Activated naive CD4-positive, alpha-beta T cell treated with Interleukin-2 at 50 U/mL for 16 hours (primary cell): ENCODE measurements at regions not wholly inside any gene's neighbourhood (a gene's known extent, or its start where the extent isn't known, plus 50 kb on each side); places are given as distances from the start of the nearest gene placed in this dataset.
"Not testable (repeated sequence)": the region's sequence is repeated elsewhere in the genome, so short reads cannot be mapped to it uniquely, and the experiment has no call there.

Experiments
- DNase-seq: peaks from one replicate; pipeline ENCODE4 v3.0.0-alpha.2; 2020

- no peak for DNase-seq
These were observed 320.8 kb downstream of the ZNF536 start for GRCh38 chr19:30692879-30693503.

- DNase-seq = no peak
These were observed 320.1 kb downstream of the ZNF536 start for GRCh38 chr19:30692181-30692811.

GRCh38 chr19:30691819-30692166 lies 319.6 kb downstream of the ZNF536 start:
- DNase-seq = no peak

GRCh38 chr19:30690935-30691818 lies 319.0 kb downstream of the ZNF536 start:
- DNase-seq = no peak

GRCh38 chr19:30690525-30690924 lies 318.3 kb downstream of the ZNF536 start:
- no peak for DNase-seq

GRCh38 chr19:30689474-30689873 lies 317.3 kb downstream of the ZNF536 start:
- DNase-seq = no peak

- DNase-seq = no peak
These were observed 316.5 kb downstream of the ZNF536 start for GRCh38 chr19:30688696-30689095.

- DNase-seq = no peak
These were observed 314.8 kb downstream of the ZNF536 start for GRCh38 chr19:30686826-30687566.

GRCh38 chr19:30686176-30686820 lies 314.1 kb downstream of the ZNF536 start:
- no peak for DNase-seq

GRCh38 chr19:30685426-30686000 lies 313.3 kb downstream of the ZNF536 start:
- no peak for DNase-seq

GRCh38 chr19:30684613-30685012 lies 312.4 kb downstream of the ZNF536 start:
- no peak for DNase-seq

GRCh38 chr19:30682999-30683536 lies 310.9 kb downstream of the ZNF536 start:
- peak; percentile 50 for DNase-seq

- DNase-seq = no peak
These were observed 310.2 kb downstream of the ZNF536 start for GRCh38 chr19:30682146-30682998.

- no peak for DNase-seq
These were observed 309.2 kb downstream of the ZNF536 start for GRCh38 chr19:30681162-30682100.

- DNase-seq = not testable (repeated sequence)
These were observed 308.2 kb downstream of the ZNF536 start for GRCh38 chr19:30680399-30680798.

GRCh38 chr19:30679789-30680188 lies 307.6 kb downstream of the ZNF536 start:
- DNase-seq = no peak

- no peak for DNase-seq
These were observed 307.0 kb downstream of the ZNF536 start for GRCh38 chr19:30679153-30679702.

- DNase-seq = no peak
These were observed 306.0 kb downstream of the ZNF536 start for GRCh38 chr19:30678168-30678567.

GRCh38 chr19:30677702-30678101 lies 305.5 kb downstream of the ZNF536 start:
- DNase-seq = no peak
